A549 (cell line): ENCODE measurements at regions not wholly inside any gene's neighbourhood (a gene's known extent, or its start where the extent isn't known, plus 50 kb on each side); places are given as distances from the start of the nearest gene placed in this dataset.

ENCODE experiments used
- ATAC-seq, 2 experiments: fragments of 200-7000 bp in 1 of 2; fragments of >200 bp in 1 of 2; cut with Nextera tagmentation in 1 of 2; cut with Tn5 transposase in 1 of 2; 3 replicates each; pipeline versions ENCODE4 v1.8.0 to v1.9.1; 2018 to 2020; ENCODE audit warnings: mild to moderate bottlenecking in 1 of 2, moderate library complexity in 1 of 2
- CTCF ChIA-PET: fragments of 300-600 bp; sonication (Branson Sonifier 250); formaldehyde crosslinking; extraction: SDS; loops from one replicate; lab custom pipeline; 2021; ENCODE audit warnings: antibody characterized with exemption, inconsistent platforms; lab: Yijun Ruan, JAX
- POLR2A ChIA-PET: fragments of 350-600 bp; formaldehyde crosslinking; extraction: SDS; loops from one replicate; lab custom pipeline; 2021; ENCODE audit warnings: antibody characterized with exemption, inconsistent platforms; lab: Yijun Ruan, JAX
- DNase-seq, 2 experiments: peaks; one replicate each; pipeline versions ENCODE4 v3.0.0 to v3.0.0-alpha.2; 2011 to 2016; ENCODE audit warnings: low read depth in 1 of 2, low spot score in 1 of 2
- FAIRE-seq: peaks from 2 replicates; lab custom pipeline; 2011; peaks lifted over from hg19 to GRCh38; lab: Jason Lieb, UNC
- H3K27ac ChIP-seq, 2 experiments: fragments of >200 bp; sonication (Bioruptor Twin); formaldehyde crosslinking; 3 replicates each; pipeline ENCODE4 v1.5.1; 2016 to 2017
- H3K4me1 ChIP-seq: fragments of >200 bp; sonication (Bioruptor Twin); formaldehyde crosslinking; 3 replicates; pipeline ENCODE4 v1.6.1; 2016
- H3K4me2 ChIP-seq: fragments of >200 bp; sonication (Bioruptor Twin); formaldehyde crosslinking; 3 replicates; pipeline ENCODE4 v1.6.1; 2016
- H3K4me3 ChIP-seq: fragments of >200 bp; sonication (Bioruptor Twin); formaldehyde crosslinking; 3 replicates; pipeline ENCODE4 v1.5.1; 2016
- H3K9me3 ChIP-seq: fragments of >200 bp; sonication (Bioruptor Twin); formaldehyde crosslinking; 3 replicates; pipeline ENCODE4 v1.6.1; 2016
- FOSB ChIP-seq: fragments of 250-450 bp; sonication (Bioruptor Pico); IDR thresholded peaks from 2 replicates; pipeline ENCODE4 v1.5.0; 2020; ENCODE audit warnings: mild to moderate bottlenecking, moderate library complexity
- FOSL2 ChIP-seq, 2 experiments: fragments of 450-650 bp in 1 of 2; fragments of >200 bp in 1 of 2; sonication (Bioruptor Twin) in 1 of 2; formaldehyde crosslinking; IDR thresholded peaks; 2 replicates each; pipeline versions ENCODE4 v1.5.0 to v1.6.1; 2016 to 2020; ENCODE audit warnings: mild to moderate bottlenecking in 1 of 2, moderate library complexity in 1 of 2
- HEYL ChIP-seq: fragments of 250-450 bp; sonication (Bioruptor Pico); IDR thresholded peaks from 2 replicates; pipeline ENCODE4 v1.8.0; 2021; ENCODE audit warnings: mild to moderate bottlenecking, moderate library complexity
- JUNB ChIP-seq: fragments of >200 bp; sonication (Bioruptor Twin); formaldehyde crosslinking; IDR thresholded peaks from 2 replicates; pipeline ENCODE4 v1.6.1; 2016
- NFE2L2 ChIP-seq: fragments of 150-350 bp; conservative IDR thresholded peaks from 2 replicates; pipeline ENCODE4 v1.6.1; 2014; ENCODE audit warnings: low read length
- TFCP2L1 ChIP-seq: fragments of 250-450 bp; sonication (Bioruptor Pico); IDR thresholded peaks from 2 replicates; pipeline ENCODE4 v1.5.0; 2021; ENCODE audit warnings: mild to moderate bottlenecking
- TP53 ChIP-seq: fragments of 250-450 bp; sonication (Bioruptor Pico); IDR thresholded peaks from 2 replicates; pipeline ENCODE4 v1.5.0; 2021; ENCODE audit warnings: mild to moderate bottlenecking, moderate library complexity
- WGBS: methylation state at CpG from one replicate; pipeline ENCODE4 v1.1.6; 2017; ENCODE audit errors: missing lambda C conversion rate; 5-methylcytosine and 5-hydroxymethylcytosine counted together
- TF ChIP-seq, protein P1 (sequence below): fragments of 200-600 bp; sonication (generic); IDR thresholded peaks from 2 replicates; pipeline ENCODE4 v1.6.1; 2016; ENCODE audit warnings: antibody characterized with exemption, mild to moderate bottlenecking, moderate library complexity
- TF ChIP-seq, protein P2 (sequence below): fragments of >200 bp; sonication (Bioruptor Twin); formaldehyde crosslinking; IDR thresholded peaks from 3 replicates; pipeline ENCODE4 v1.6.1; 2016
- TF ChIP-seq, protein P3 (sequence below): IDR thresholded peaks from 2 replicates; pipeline ENCODE4 v1.6.1; 2012
- TF ChIP-seq, protein P4 (sequence below): fragments of >200 bp; sonication (Bioruptor Twin); formaldehyde crosslinking; IDR thresholded peaks from 3 replicates; pipeline ENCODE4 v1.5.1; 2016

DNA sequence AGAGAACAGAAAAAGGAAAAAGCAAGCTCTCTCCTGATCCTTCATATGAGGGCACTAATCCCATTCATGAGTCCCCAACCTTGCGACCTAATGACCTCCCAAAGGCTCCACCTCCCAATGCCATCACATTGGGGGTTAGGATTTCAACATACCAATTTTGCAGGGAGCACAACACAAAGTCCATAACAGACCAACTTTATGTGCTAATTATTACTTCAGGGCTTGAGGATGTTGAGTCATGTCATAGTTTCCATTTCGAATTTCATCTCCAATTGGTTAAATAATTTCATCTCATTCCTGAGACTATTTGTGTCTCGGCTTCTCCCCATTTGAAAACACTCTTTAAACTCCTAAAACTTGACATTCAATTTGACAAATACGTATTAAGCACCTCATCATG, 69.9 kb upstream of the KLF7 start:
- FAIRE-seq (no peak), ATAC-seq (no peak), DNase-seq (no peak)
- WGBS: 70% methylated on average over 4 of the region's 4 CpGs
- H3K27ac ChIP-seq: no peak overlapping the region
- ChIA-PET POLR2A (no interaction called here), CTCF (interaction anchor here (0.8 to 1.4 kb wide), 3 partner anchors 8 to 237 kb away, joined by 3 to 5 read pairs (median 4); no protein-coding TSS in a partner anchor)
- peaks cover 18% of the 10 kb centered on the region for H3K4me1 ChIP-seq
- H3K9me3 ChIP-seq: no peaks in the 10 kb centered on the region
- TF ChIP-seq, protein P1, sequence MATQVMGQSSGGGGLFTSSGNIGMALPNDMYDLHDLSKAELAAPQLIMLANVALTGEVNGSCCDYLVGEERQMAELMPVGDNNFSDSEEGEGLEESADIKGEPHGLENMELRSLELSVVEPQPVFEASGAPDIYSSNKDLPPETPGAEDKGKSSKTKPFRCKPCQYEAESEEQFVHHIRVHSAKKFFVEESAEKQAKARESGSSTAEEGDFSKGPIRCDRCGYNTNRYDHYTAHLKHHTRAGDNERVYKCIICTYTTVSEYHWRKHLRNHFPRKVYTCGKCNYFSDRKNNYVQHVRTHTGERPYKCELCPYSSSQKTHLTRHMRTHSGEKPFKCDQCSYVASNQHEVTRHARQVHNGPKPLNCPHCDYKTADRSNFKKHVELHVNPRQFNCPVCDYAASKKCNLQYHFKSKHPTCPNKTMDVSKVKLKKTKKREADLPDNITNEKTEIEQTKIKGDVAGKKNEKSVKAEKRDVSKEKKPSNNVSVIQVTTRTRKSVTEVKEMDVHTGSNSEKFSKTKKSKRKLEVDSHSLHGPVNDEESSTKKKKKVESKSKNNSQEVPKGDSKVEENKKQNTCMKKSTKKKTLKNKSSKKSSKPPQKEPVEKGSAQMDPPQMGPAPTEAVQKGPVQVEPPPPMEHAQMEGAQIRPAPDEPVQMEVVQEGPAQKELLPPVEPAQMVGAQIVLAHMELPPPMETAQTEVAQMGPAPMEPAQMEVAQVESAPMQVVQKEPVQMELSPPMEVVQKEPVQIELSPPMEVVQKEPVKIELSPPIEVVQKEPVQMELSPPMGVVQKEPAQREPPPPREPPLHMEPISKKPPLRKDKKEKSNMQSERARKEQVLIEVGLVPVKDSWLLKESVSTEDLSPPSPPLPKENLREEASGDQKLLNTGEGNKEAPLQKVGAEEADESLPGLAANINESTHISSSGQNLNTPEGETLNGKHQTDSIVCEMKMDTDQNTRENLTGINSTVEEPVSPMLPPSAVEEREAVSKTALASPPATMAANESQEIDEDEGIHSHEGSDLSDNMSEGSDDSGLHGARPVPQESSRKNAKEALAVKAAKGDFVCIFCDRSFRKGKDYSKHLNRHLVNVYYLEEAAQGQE: no peak
- TF ChIP-seq, protein P2, sequence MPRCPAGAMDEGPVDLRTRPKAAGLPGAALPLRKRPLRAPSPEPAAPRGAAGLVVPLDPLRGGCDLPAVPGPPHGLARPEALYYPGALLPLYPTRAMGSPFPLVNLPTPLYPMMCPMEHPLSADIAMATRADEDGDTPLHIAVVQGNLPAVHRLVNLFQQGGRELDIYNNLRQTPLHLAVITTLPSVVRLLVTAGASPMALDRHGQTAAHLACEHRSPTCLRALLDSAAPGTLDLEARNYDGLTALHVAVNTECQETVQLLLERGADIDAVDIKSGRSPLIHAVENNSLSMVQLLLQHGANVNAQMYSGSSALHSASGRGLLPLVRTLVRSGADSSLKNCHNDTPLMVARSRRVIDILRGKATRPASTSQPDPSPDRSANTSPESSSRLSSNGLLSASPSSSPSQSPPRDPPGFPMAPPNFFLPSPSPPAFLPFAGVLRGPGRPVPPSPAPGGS: no peak
- no peak overlapping the region for H3K4me2 ChIP-seq
- H3K4me3 ChIP-seq: no peak overlapping the region

DNA sequence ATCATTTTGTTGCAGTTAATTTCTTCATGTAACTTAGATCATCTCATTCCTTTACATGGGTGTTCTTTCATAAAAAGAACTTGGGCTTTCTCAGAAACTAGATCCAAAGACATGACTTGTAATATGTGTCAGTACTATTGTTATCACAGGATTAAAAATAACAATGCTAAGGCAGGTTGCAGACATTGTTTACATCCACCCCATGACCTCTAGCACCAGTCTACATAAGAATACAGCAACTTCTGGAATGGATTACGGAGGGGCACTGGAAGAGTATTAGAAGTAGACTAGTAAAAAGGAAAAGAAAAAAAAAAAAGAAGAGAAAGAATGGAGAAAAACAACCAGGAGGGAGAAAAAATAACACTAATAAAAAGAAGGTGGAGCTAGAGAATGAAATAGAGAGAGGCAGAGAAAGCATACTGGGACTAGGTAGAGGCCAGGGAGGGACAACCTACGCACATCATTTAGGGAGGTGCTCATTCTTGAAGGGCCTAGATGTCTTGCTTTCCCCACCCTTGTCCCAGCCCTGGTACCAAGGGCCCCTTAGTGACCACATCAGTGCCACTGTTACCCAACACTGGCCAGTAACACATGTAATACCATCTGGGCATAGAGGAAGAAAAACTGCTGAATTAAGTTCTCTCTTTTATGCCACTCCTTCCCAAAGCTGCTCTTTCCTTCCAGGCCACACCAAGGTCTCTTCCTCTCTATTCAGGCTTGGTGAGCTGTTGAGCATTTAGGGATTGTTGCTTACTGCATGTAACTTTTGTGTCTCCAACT, 70.6 kb upstream of the KLF7 start:
- no peak overlapping the region for H3K4me3 ChIP-seq
- ChIA-PET CTCF (interaction anchor here (1.1 to 1.3 kb wide), 2 partner anchors 9 to 236 kb away, joined by 3 to 5 read pairs; no protein-coding TSS in a partner anchor), POLR2A (no interaction called here)
- no peak for DNase-seq
- TF ChIP-seq, protein P3, sequence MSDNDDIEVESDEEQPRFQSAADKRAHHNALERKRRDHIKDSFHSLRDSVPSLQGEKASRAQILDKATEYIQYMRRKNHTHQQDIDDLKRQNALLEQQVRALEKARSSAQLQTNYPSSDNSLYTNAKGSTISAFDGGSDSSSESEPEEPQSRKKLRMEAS: no peak
- TF ChIP-seq HEYL (no peak), FOSB (CRISPR knock-in tag) (no peak), NFE2L2 (no peak), FOSL2 (IDR thresholded peaks at IDR 0.05) (no peak), FOSL2 (CRISPR knock-in tag; IDR thresholded peaks at IDR 0.05) (no peak), JUNB (no peak), TP53 (CRISPR knock-in tag) (no peak), TFCP2L1 (CRISPR knock-in tag) (no peak)
- TF ChIP-seq, protein P4, sequence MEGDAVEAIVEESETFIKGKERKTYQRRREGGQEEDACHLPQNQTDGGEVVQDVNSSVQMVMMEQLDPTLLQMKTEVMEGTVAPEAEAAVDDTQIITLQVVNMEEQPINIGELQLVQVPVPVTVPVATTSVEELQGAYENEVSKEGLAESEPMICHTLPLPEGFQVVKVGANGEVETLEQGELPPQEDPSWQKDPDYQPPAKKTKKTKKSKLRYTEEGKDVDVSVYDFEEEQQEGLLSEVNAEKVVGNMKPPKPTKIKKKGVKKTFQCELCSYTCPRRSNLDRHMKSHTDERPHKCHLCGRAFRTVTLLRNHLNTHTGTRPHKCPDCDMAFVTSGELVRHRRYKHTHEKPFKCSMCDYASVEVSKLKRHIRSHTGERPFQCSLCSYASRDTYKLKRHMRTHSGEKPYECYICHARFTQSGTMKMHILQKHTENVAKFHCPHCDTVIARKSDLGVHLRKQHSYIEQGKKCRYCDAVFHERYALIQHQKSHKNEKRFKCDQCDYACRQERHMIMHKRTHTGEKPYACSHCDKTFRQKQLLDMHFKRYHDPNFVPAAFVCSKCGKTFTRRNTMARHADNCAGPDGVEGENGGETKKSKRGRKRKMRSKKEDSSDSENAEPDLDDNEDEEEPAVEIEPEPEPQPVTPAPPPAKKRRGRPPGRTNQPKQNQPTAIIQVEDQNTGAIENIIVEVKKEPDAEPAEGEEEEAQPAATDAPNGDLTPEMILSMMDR: no peak
- TF ChIP-seq, protein P2: no peak
- TF ChIP-seq, protein P1: no peak
- no peak overlapping the region for H3K27ac ChIP-seq
- no peak overlapping the region for H3K4me2 ChIP-seq
- H3K9me3 ChIP-seq: no peaks in the 10 kb centered on the region
- ATAC-seq: no peak
- peaks cover 18% of the 10 kb centered on the region for H3K4me1 ChIP-seq
- no peak for FAIRE-seq
- 90% methylated on average over 2 of the region's 2 CpGs for WGBS
